ENCODE measurements at regions not wholly inside any gene's neighbourhood (a gene's known extent, or its start where the extent isn't known, plus 50 kb on each side); places are given as distances from the start of the nearest gene placed in this dataset.

DNA sequence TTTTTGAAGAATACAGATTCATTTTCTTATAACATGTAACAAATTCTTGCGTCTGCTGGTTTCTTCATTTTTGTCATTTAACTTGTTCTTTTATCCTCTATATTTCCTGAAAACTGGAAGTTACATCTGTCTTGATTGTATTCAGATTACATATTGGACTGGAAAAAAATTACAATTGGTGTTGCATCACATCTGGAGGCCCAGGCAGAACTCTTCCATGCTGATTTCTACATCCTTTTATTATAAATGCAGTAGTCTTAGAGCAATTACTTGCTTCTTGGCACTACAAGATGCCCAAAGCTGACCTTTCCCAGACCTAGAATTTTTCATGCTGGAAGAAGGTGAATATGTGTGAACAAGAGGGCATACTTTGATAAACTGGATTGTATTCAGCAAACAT, 460.9 kb upstream of the CNTNAP2 start:
- no peaks in the 10 kb centered on the region for H3K36me3 ChIP-seq (ENCODE audit: control insufficient read depth, insufficient read depth, low read length)
- peaks cover 8% of the 10 kb centered on the region for H3K9me3 ChIP-seq (ENCODE audit: control insufficient read depth, insufficient read depth, low read length)
- H3K27me3 ChIP-seq (ENCODE audit: control insufficient read depth, insufficient read depth, low read length): no peaks in the 10 kb centered on the region
- no peak overlapping the region for H3K27ac ChIP-seq (ENCODE audit: low read depth, low read length)
- H3K9ac ChIP-seq (ENCODE audit: low read depth, low read length): no peak overlapping the region
- no peaks in the 10 kb centered on the region for H3K4me1 ChIP-seq (ENCODE audit: control insufficient read depth, insufficient read depth, low read length)
- H3K4me3 ChIP-seq (ENCODE audit: low read depth, low read length): no peak overlapping the region

DNA sequence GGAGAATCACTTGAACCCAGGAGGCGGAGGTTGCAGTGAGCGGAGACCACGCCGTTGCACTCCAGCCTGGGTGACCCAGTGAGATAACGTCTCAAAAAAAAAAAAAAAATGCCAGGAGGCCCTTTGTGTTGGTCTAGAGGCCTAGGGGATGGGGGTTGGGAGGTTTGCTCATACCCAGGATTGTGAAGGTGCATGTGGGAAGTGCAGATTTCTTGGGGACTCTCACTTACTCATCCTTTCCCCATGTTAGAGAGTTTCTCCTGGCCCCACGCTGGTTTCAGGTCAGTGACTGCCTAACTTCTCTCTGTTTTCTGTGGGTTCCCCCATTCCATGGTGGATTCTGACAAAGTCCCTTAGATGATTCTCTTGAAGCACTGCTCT, 471.5 kb upstream of the CNTNAP2 start:
- Histone ChIP-seq H3K27me3 (ENCODE audit: control insufficient read depth, insufficient read depth, low read length) (no peaks in the 10 kb centered on the region), H3K4me1 (ENCODE audit: control insufficient read depth, insufficient read depth, low read length) (peaks cover 4% of the 10 kb centered on the region; the same call in 1 of the 2 replicates), H3K9me3 (ENCODE audit: control insufficient read depth, insufficient read depth, low read length) (no peaks in the 10 kb centered on the region), H3K4me3 (ENCODE audit: low read depth, low read length) (no peak overlapping the region), H3K36me3 (ENCODE audit: control insufficient read depth, insufficient read depth, low read length) (no peaks in the 10 kb centered on the region), H3K9ac (ENCODE audit: low read depth, low read length) (no peak overlapping the region), H3K27ac (ENCODE audit: low read depth, low read length) (no peak overlapping the region)

- no peak overlapping the region for H3K27ac ChIP-seq (ENCODE audit: low read depth, low read length)
- H3K4me3 ChIP-seq (ENCODE audit: low read depth, low read length): no peak overlapping the region
- no peaks in the 10 kb centered on the region for H3K9me3 ChIP-seq (ENCODE audit: control insufficient read depth, insufficient read depth, low read length)
These were observed 472.0 kb upstream of the CNTNAP2 start for GRCh38 chr7:145644426-145645134.

GRCh38 chr7:145643981-145644380, 472.6 kb upstream of the CNTNAP2 start:
- Histone ChIP-seq H3K27me3 (ENCODE audit: control insufficient read depth, insufficient read depth, low read length) (no peaks in the 10 kb centered on the region), H3K36me3 (ENCODE audit: control insufficient read depth, insufficient read depth, low read length) (no peaks in the 10 kb centered on the region), H3K27ac (ENCODE audit: low read depth, low read length) (no peak overlapping the region), H3K9me3 (ENCODE audit: control insufficient read depth, insufficient read depth, low read length) (no peaks in the 10 kb centered on the region), H3K9ac (ENCODE audit: low read depth, low read length) (no peak overlapping the region), H3K4me1 (ENCODE audit: control insufficient read depth, insufficient read depth, low read length) (peaks cover 4% of the 10 kb centered on the region; the same call in 1 of the 2 replicates), H3K4me3 (ENCODE audit: low read depth, low read length) (no peak overlapping the region)

More at GRCh38 chr7:145644426-145645134, 472.0 kb upstream of the CNTNAP2 start:
- H3K36me3 ChIP-seq (ENCODE audit: control insufficient read depth, insufficient read depth, low read length): no peaks in the 10 kb centered on the region
- H3K27me3 ChIP-seq (ENCODE audit: control insufficient read depth, insufficient read depth, low read length): no peaks in the 10 kb centered on the region
- H3K4me1 ChIP-seq (ENCODE audit: control insufficient read depth, insufficient read depth, low read length): peaks cover 4% of the 10 kb centered on the region; the same call in 1 of the 2 replicates
- no peak overlapping the region for H3K9ac ChIP-seq (ENCODE audit: low read depth, low read length)

DNA sequence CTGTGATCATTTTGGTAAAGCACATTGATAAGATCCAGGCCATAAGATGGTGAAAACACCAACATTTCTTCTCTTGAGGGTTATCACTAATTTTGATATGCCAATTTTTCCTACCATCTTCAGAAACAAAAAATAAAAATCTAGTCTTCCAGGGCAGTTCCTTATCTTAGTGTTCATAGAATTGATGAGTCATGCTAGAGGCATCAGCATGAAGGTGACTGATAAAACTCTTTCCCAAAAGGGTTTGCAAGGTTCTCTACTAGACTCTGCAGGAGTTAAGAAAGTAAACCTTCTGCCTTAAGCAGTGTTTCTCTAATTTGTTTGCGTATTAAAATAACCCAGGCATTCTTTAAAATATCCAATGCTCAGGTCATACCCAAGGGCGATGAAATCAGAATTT, 483.1 kb upstream of the CNTNAP2 start:
- H3K27ac ChIP-seq (ENCODE audit: low read depth, low read length): no peak overlapping the region
- no peaks in the 10 kb centered on the region for H3K4me1 ChIP-seq (ENCODE audit: control insufficient read depth, insufficient read depth, low read length)
- no peak overlapping the region for H3K9ac ChIP-seq (ENCODE audit: low read depth, low read length)
- H3K36me3 ChIP-seq (ENCODE audit: control insufficient read depth, insufficient read depth, low read length): no peaks in the 10 kb centered on the region
- no peak overlapping the region for H3K4me3 ChIP-seq (ENCODE audit: low read depth, low read length)
- no peaks in the 10 kb centered on the region for H3K9me3 ChIP-seq (ENCODE audit: control insufficient read depth, insufficient read depth, low read length)
- H3K27me3 ChIP-seq (ENCODE audit: control insufficient read depth, insufficient read depth, low read length): no peaks in the 10 kb centered on the region

DNA sequence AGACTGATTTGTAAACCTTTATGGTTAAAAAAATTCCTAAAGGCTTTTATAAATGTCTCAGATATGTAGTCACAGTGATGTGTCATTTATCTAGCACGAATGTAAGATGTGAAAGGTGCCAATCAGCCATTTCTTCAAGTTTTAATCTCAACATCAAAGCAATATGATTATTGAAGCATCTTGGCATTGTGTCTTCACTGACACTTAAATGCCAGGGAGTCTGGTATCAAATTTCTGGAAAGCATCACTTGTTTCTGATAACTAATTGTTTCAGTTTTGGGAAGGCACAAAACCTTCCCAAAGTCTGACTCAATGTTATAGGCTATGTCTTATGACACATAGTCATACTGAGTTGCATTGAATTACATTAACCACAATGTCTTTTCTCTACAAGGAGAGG, 492.0 kb upstream of the CNTNAP2 start:
- Histone ChIP-seq H3K4me3 (ENCODE audit: low read depth, low read length) (no peak overlapping the region), H3K27me3 (ENCODE audit: control insufficient read depth, insufficient read depth, low read length) (no peaks in the 10 kb centered on the region), H3K9me3 (ENCODE audit: control insufficient read depth, insufficient read depth, low read length) (no peaks in the 10 kb centered on the region), H3K27ac (ENCODE audit: low read depth, low read length) (no peak overlapping the region), H3K4me1 (ENCODE audit: control insufficient read depth, insufficient read depth, low read length) (no peaks in the 10 kb centered on the region), H3K36me3 (ENCODE audit: control insufficient read depth, insufficient read depth, low read length) (no peaks in the 10 kb centered on the region), H3K9ac (ENCODE audit: low read depth, low read length) (no peak overlapping the region)

DNA sequence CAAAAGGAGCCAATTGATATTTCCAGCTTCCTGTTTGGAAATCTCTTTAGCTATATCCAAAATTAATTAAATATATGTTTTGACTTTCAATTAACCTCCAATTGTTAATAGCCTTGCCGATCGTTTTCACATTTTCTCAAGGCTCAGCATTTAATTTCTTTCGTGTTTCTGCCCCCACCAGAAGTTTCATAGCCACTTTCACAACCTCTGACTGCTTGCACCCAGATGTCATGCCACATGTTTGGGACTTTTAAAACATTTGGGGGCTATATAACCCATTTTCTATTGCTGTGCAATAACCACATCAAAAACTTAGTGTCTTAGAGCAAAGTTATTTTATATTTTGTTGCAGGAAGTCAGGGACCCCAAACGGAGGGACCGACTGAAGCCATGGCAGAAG, 510.6 kb upstream of the CNTNAP2 start:
- Histone ChIP-seq H3K4me3 (ENCODE audit: low read depth, low read length) (no peak overlapping the region), H3K27ac (ENCODE audit: low read depth, low read length) (no peak overlapping the region), H3K4me1 (ENCODE audit: control insufficient read depth, insufficient read depth, low read length) (no peaks in the 10 kb centered on the region), H3K9me3 (ENCODE audit: control insufficient read depth, insufficient read depth, low read length) (no peaks in the 10 kb centered on the region), H3K9ac (ENCODE audit: low read depth, low read length) (no peak overlapping the region), H3K36me3 (ENCODE audit: control insufficient read depth, insufficient read depth, low read length) (no peaks in the 10 kb centered on the region), H3K27me3 (ENCODE audit: control insufficient read depth, insufficient read depth, low read length) (no peaks in the 10 kb centered on the region)

DNA sequence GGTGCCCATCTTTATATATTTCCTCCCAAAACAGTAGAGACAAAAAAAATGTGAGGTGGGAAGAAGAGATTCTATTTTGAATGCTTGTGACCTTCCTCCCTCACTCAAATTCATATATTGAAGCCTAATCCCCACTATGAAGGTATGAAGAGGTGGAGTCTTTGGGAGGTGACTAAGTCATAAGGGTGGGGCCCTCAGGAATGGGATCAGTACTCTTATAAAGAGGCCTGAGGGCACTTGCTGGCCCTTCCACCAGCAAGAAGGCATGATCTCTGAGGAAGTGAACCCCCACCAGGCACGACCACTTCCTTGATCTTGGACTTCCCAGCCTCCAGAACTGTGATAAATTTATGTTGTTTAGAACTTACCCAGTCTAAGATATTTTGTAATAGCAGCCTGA, 517.2 kb upstream of the CNTNAP2 start:
- H3K27me3 ChIP-seq (ENCODE audit: control insufficient read depth, insufficient read depth, low read length): no peaks in the 10 kb centered on the region
- no peaks in the 10 kb centered on the region for H3K4me1 ChIP-seq (ENCODE audit: control insufficient read depth, insufficient read depth, low read length)
- no peak overlapping the region for H3K9ac ChIP-seq (ENCODE audit: low read depth, low read length)
- no peak overlapping the region for H3K4me3 ChIP-seq (ENCODE audit: low read depth, low read length)
- no peak overlapping the region for H3K27ac ChIP-seq (ENCODE audit: low read depth, low read length)
- H3K36me3 ChIP-seq (ENCODE audit: control insufficient read depth, insufficient read depth, low read length): no peaks in the 10 kb centered on the region
- no peaks in the 10 kb centered on the region for H3K9me3 ChIP-seq (ENCODE audit: control insufficient read depth, insufficient read depth, low read length)

GRCh38 chr7:145584401-145584800, 532.2 kb upstream of the CNTNAP2 start:
- no peaks in the 10 kb centered on the region for H3K9me3 ChIP-seq (ENCODE audit: control insufficient read depth, insufficient read depth, low read length)
- no peak overlapping the region for H3K27ac ChIP-seq (ENCODE audit: low read depth, low read length)
- H3K9ac ChIP-seq (ENCODE audit: low read depth, low read length): no peak overlapping the region
- H3K36me3 ChIP-seq (ENCODE audit: control insufficient read depth, insufficient read depth, low read length): no peaks in the 10 kb centered on the region
- no peaks in the 10 kb centered on the region for H3K4me1 ChIP-seq (ENCODE audit: control insufficient read depth, insufficient read depth, low read length)
- no peak overlapping the region for H3K4me3 ChIP-seq (ENCODE audit: low read depth, low read length)
- H3K27me3 ChIP-seq (ENCODE audit: control insufficient read depth, insufficient read depth, low read length): no peaks in the 10 kb centered on the region

DNA sequence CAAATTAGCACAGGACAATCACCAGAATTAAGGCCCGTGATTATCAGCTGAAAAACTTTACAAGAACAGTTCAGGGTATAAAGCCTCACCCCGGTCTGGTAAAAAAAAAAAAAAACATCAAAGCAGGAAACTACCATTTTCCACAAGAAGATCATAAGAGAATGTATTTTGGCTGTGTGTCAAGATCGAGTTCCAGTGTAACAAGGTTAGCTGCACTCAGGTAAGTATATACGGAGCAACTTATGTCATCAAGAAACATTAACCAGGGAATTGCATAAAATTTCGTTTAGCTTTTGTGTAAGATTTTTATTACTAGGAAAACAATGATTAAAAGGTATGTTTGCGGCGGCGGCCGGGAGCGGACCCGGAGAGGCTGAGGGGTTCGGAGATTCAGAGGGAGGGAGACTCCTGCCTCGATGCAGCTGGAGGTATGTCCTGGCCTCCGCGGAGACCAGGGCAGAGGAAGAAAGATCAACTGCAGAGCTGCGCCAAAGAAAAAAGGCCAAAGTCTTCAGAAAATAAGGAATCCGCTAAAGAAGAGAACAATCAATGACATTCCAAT, 533.8 kb upstream of the CNTNAP2 start:
- Histone ChIP-seq H3K9me3 (ENCODE audit: control insufficient read depth, insufficient read depth, low read length) (no peaks in the 10 kb centered on the region; the same call in 1 of the 2 replicates), H3K4me3 (ENCODE audit: low read depth, low read length) (no peak overlapping the region), H3K4me1 (ENCODE audit: control insufficient read depth, insufficient read depth, low read length) (no peaks in the 10 kb centered on the region)

DNA sequence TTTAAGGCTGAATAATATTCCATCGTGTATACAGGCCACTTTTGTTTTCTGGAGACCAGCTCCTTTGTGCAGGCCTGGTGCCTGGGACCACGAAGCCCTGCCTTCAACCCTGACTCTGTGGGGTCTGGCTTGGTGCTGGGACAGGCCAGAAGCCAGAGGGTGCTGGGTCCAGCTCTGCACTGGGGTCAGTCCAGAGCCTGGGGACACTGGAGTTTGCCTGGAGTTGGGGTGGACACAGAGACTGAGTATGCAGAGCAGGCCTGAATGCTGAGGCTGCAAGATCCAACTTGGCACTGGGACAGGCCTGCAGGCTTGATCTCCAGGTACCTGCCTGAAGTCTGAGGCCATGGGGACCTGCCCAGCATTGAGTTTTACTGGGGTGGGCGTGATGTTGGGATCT, 558.8 kb upstream of the CNTNAP2 start:
- H3K27ac ChIP-seq (ENCODE audit: low read depth, low read length): no peak overlapping the region
- H3K9me3 ChIP-seq (ENCODE audit: control insufficient read depth, insufficient read depth, low read length): peaks cover 2% of the 10 kb centered on the region; the same call in 1 of the 2 replicates
- H3K27me3 ChIP-seq (ENCODE audit: control insufficient read depth, insufficient read depth, low read length): no peaks in the 10 kb centered on the region
- no peak overlapping the region for H3K9ac ChIP-seq (ENCODE audit: low read depth, low read length)
- H3K36me3 ChIP-seq (ENCODE audit: control insufficient read depth, insufficient read depth, low read length): no peaks in the 10 kb centered on the region
- H3K4me3 ChIP-seq (ENCODE audit: low read depth, low read length): no peak overlapping the region
- H3K4me1 ChIP-seq (ENCODE audit: control insufficient read depth, insufficient read depth, low read length): no peaks in the 10 kb centered on the region

More for the DNA sequence above, 533.8 kb upstream of the CNTNAP2 start:
- Histone ChIP-seq H3K36me3 (ENCODE audit: control insufficient read depth, insufficient read depth, low read length) (no peaks in the 10 kb centered on the region), H3K27ac (ENCODE audit: low read depth, low read length) (no peak overlapping the region), H3K9ac (ENCODE audit: low read depth, low read length) (no peak overlapping the region), H3K27me3 (ENCODE audit: control insufficient read depth, insufficient read depth, low read length) (no peaks in the 10 kb centered on the region)
